ENCODE measurements at regions not wholly inside any gene's neighbourhood (a gene's known extent, or its start where the extent isn't known, plus 50 kb on each side); places are given as distances from the start of the nearest gene placed in this dataset.

GRCh38 chr2:58886009-58886408 lies 644.9 kb upstream of the FANCL start:
- WGBS, 3 donors: 95 to 100% (median 96%) methylated on average over 1 of the region's 1 CpG
- no peaks in the 10 kb centered on the region for H3K9me3 ChIP-seq
- TF ChIP-seq CTCF (IDR thresholded peaks at IDR 0.05) (no peak), EP300 (IDR thresholded peaks at IDR 0.05) (no peak), POLR2A (IDR thresholded peaks at IDR 0.05) (no peak)
- no peak overlapping the region for H3K4me3 ChIP-seq
- H3K27me3 ChIP-seq: no peaks in the 10 kb centered on the region
- no peaks in the 10 kb centered on the region for H3K36me3 ChIP-seq
- DNase-seq: no peak
- no peaks in the 10 kb centered on the region for H3K4me1 ChIP-seq (ENCODE audit: insufficient read depth)
- H3K27ac ChIP-seq: no peak overlapping the region
- intact Hi-C loops (cut with DNase I): no loop called here

GRCh38 chr2:58879834-58880233 lies 638.7 kb upstream of the FANCL start:
- intact Hi-C loops (cut with DNase I): loop anchor here in 1 of 4 donors (10.0 kb wide), 1 partner anchor 1915 kb away; no protein-coding TSS in a partner anchor
- no peaks in the 10 kb centered on the region for H3K9me3 ChIP-seq
- H3K27me3 ChIP-seq: no peaks in the 10 kb centered on the region
- TF ChIP-seq POLR2A (IDR thresholded peaks at IDR 0.05): no peak
- WGBS, 3 donors: 87% methylated on average over 4 of the region's 4 CpGs
- H3K27ac ChIP-seq: no peak overlapping the region
- no peaks in the 10 kb centered on the region for H3K4me1 ChIP-seq (ENCODE audit: insufficient read depth)
- H3K36me3 ChIP-seq: no peaks in the 10 kb centered on the region
- H3K4me3 ChIP-seq: no peak overlapping the region
- DNase-seq: no peak

- WGBS, 3 donors: 74 to 89% (median 80%) methylated on average over 1 of the region's 1 CpG
- Histone ChIP-seq H3K4me1 (ENCODE audit: insufficient read depth) (no peaks in the 10 kb centered on the region), H3K27ac (no peak overlapping the region), H3K9me3 (no peaks in the 10 kb centered on the region), H3K4me3 (no peak overlapping the region), H3K36me3 (no peaks in the 10 kb centered on the region), H3K27me3 (no peaks in the 10 kb centered on the region)
- intact Hi-C loops (cut with DNase I): loop anchor here in 1 of 4 donors (10.0 kb wide), 1 partner anchor 1914 kb away; no protein-coding TSS in a partner anchor
- no peak for DNase-seq
- TF ChIP-seq POLR2A (IDR thresholded peaks at IDR 0.05): no peak
- TF ChIP-seq CTCF (IDR thresholded peaks at IDR 0.05): no peak
- TF ChIP-seq EP300 (IDR thresholded peaks at IDR 0.05): no peak
Measured at GRCh38 chr2:58878778-58879177, 637.7 kb upstream of the FANCL start.

GRCh38 chr2:58876126-58876525 lies 635.0 kb upstream of the FANCL start:
- H3K9me3 ChIP-seq: no peaks in the 10 kb centered on the region
- 87 to 98% (median 89%) methylated on average over 2 of the region's 2 CpGs for WGBS, 3 donors
- intact Hi-C loops (cut with DNase I): loop anchor here in 1 of 4 donors (10.0 kb wide), 1 partner anchor 1911 kb away; no protein-coding TSS in a partner anchor
- no peak for DNase-seq
- no peaks in the 10 kb centered on the region for H3K4me1 ChIP-seq (ENCODE audit: insufficient read depth)
- no peaks in the 10 kb centered on the region for H3K36me3 ChIP-seq
- TF ChIP-seq CTCF (IDR thresholded peaks at IDR 0.05) (no peak), EP300 (IDR thresholded peaks at IDR 0.05) (no peak), POLR2A (IDR thresholded peaks at IDR 0.05) (no peak)
- H3K27ac ChIP-seq: no peak overlapping the region
- H3K27me3 ChIP-seq: no peaks in the 10 kb centered on the region
- no peak overlapping the region for H3K4me3 ChIP-seq

GRCh38 chr2:58875436-58875835 lies 634.3 kb upstream of the FANCL start:
- TF ChIP-seq EP300 (IDR thresholded peaks at IDR 0.05): no peak
- no peak for TF ChIP-seq CTCF (IDR thresholded peaks at IDR 0.05)
- TF ChIP-seq POLR2A (IDR thresholded peaks at IDR 0.05): no peak
- Histone ChIP-seq H3K9me3 (no peaks in the 10 kb centered on the region), H3K4me1 (ENCODE audit: insufficient read depth) (no peaks in the 10 kb centered on the region), H3K4me3 (no peak overlapping the region), H3K27me3 (no peaks in the 10 kb centered on the region), H3K36me3 (no peaks in the 10 kb centered on the region), H3K27ac (no peak overlapping the region)
- DNase-seq: no peak
- WGBS, 3 donors: 68 to 76% (median 74%) methylated on average over 4 of the region's 4 CpGs
- intact Hi-C loops (cut with DNase I): loop anchor here in 1 of 4 donors (10.0 kb wide), 1 partner anchor 1911 kb away; no protein-coding TSS in a partner anchor
